Left ventricle myocardium inferior (tissue), 1 donor: ENCODE measurements at regions not wholly inside any gene's neighbourhood (a gene's known extent, or its start where the extent isn't known, plus 50 kb on each side); places are given as distances from the start of the nearest gene placed in this dataset.
"Not testable (repeated sequence)": the region's sequence is repeated elsewhere in the genome, so short reads cannot be mapped to it uniquely, and the experiment has no call there.

Experiments used
- DNase-seq: peaks from one replicate; pipeline ENCODE4 v3.0.0-alpha.2; 2020
- H3K27ac ChIP-seq: fragments of 200-600 bp; replicated peaks from 2 replicates; pipeline ENCODE4 v1.8.0; 2021
- H3K27me3 ChIP-seq: fragments of 200-600 bp; 2 replicates; pipeline ENCODE4 v1.8.0; 2021; ENCODE audit warnings: low read depth
- H3K36me3 ChIP-seq: fragments of 200-600 bp; 2 replicates; pipeline ENCODE4 v1.8.0; 2021
- H3K4me1 ChIP-seq: fragments of 200-600 bp; 2 replicates; pipeline ENCODE4 v1.8.0; 2021
- H3K4me3 ChIP-seq: fragments of 200-600 bp; 2 replicates; pipeline ENCODE4 v1.8.0; 2021; ENCODE audit warnings: mild to moderate bottlenecking, moderate library complexity
- H3K9me3 ChIP-seq: fragments of 200-600 bp; replicated peaks from 2 replicates; pipeline ENCODE4 v1.8.0; 2021
- intact Hi-C: fragments of 100-400 bp; cut with micrococcal nuclease; formaldehyde crosslinking; loops from one replicate; pipeline ENCODE4 v1.11.0; 2022
- TF ChIP-seq, protein P1 (sequence below): fragments of 200-600 bp; IDR thresholded peaks from 2 replicates; pipeline ENCODE4 v1.8.0; 2021; ENCODE audit warnings: antibody characterized with exemption, mild to moderate bottlenecking, borderline replicate concordance
- donor health status: DM: no; HTN: yes; CAD: no; lungs with severe emphysema.

DNA sequence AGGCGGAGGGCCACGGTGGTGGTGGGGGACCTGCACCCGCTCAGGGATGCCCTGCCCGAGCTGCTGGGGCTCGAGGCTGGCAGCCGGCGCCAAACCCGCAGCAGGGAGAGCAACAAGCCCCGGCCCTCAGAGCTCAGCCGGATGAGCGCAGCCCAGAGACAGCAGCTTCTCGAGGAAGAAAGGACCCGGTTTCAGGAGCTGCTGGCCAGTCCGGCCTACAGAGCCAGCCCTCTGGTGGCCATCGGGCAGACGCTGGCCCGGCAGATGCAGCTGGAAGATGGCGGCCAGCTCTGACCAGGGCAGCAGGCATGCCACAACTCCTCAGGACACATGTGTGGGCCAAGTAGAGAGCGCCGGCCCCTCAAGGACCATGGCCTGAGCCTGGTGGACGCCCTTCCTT lies 484.4 kb downstream of the TUBA3C start:
- DNase-seq, H3K4me1 ChIP-seq, H3K36me3 ChIP-seq, H3K27ac ChIP-seq, H3K4me3 ChIP-seq, intact Hi-C loops, H3K9me3 ChIP-seq, H3K27me3 ChIP-seq: not testable (repeated sequence)

DNA sequence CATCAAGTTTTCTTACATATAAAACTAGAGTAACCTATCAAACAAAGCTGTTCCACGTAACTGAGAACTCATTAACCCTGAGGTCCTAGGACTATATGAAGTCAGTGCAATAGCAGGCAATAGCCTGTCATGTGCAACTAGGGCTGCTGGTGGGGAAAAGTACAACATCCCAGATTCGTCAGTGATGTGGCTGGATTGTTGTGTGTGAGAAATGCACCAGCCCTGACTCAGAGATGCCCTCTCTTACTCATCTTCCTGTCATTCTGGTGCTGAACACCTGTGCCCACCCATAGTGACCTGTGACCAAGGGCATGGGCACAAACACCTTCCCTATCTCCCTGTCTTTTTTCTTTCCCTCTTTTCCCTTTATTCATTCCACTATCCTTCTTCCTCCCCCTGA lies 504.2 kb downstream of the TUBA3C start:
- H3K4me3 ChIP-seq, DNase-seq, H3K4me1 ChIP-seq, H3K36me3 ChIP-seq, H3K27ac ChIP-seq, H3K9me3 ChIP-seq, intact Hi-C loops, H3K27me3 ChIP-seq: not testable (repeated sequence)

DNA sequence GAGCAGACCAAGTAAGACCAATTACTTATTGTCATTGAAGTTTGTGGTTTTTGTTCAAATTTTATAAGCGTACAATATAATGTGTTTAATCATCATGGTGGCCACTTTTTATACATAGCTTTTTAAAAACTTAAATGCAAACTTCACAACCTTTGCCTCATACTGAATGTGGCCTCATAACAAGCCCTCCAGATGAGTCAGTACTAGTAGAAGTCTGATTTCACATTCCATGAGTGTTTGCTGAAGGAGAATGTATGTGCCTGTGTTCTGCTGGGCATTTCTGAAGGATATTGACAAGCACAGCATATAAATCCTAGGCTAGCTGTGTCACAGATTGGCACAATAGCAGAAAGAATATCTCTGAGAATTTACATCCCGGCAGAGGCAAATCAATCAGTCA lies 506.4 kb downstream of the TUBA3C start:
- intact Hi-C loops, H3K27ac ChIP-seq, DNase-seq, H3K9me3 ChIP-seq, H3K4me1 ChIP-seq, H3K4me3 ChIP-seq, H3K36me3 ChIP-seq, H3K27me3 ChIP-seq: not testable (repeated sequence)

DNA sequence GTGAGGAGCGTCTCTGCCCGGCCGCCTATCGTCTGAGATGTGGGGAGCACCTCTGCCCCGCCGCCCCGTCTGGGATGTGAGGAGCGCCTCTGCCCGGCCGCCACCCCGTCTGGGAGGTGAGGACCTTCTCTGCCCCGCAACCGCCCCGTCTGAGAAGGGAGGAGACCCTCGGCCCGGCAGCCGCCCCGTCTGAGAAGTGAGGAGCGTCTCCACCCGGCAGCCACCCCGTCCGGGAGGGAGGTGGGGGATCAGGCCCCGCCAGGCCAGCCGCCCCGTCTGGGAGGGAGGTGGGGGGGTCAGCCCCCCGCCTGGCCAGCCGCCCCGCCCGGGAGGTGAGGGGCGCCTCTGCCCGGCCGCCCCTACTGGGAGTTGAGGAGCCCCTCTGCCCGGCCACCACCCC lies 507.8 kb downstream of the TUBA3C start:
- H3K4me3 ChIP-seq, DNase-seq, H3K36me3 ChIP-seq, H3K27me3 ChIP-seq, intact Hi-C loops, H3K9me3 ChIP-seq, H3K27ac ChIP-seq, H3K4me1 ChIP-seq: not testable (repeated sequence)

DNA sequence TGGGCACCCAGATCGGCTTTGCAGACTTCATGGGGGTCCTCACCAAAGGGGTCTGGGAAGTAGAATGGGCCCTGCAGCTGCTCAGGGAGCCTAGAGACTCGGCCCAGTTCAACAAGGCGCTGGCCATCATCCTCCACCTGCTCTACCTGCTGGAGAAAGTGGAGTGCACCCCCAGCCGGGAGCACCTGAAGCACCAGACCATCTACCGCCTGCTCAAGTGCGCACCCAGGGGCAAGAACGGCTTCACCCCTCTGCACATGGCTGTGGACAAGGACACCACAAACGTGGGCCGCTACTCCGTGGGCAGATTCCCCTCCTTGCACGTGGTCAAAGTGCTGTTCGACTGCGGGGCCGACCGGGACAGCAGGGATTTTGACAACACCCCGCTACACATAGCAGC lies 515.0 kb downstream of the TUBA3C start:
- H3K4me3 ChIP-seq, intact Hi-C loops, DNase-seq, H3K4me1 ChIP-seq, H3K27me3 ChIP-seq, H3K36me3 ChIP-seq, H3K9me3 ChIP-seq, H3K27ac ChIP-seq: not testable (repeated sequence)

DNA sequence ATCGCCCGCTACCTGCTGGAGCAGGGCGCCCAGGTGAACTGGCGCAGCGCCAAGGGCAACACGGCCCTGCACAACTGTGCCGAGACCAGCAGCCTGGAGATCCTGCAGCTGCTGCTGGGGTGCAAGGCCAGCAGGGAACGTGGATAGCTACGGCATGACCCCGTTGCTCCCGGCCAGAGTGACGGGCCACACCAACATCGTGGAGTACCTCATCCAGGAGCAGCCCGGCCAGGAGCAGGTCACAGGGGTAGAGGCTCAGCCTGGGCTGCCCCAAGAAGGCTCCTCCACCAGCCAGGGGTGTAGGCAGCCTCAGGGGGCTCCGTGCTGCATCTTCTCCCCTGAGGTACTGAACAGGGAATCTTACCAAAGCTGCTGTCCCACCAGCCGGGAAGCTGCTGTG lies 515.9 kb downstream of the TUBA3C start:
- H3K27ac ChIP-seq, H3K27me3 ChIP-seq, H3K4me1 ChIP-seq, H3K9me3 ChIP-seq, H3K36me3 ChIP-seq, DNase-seq, intact Hi-C loops, H3K4me3 ChIP-seq: not testable (repeated sequence)

DNA sequence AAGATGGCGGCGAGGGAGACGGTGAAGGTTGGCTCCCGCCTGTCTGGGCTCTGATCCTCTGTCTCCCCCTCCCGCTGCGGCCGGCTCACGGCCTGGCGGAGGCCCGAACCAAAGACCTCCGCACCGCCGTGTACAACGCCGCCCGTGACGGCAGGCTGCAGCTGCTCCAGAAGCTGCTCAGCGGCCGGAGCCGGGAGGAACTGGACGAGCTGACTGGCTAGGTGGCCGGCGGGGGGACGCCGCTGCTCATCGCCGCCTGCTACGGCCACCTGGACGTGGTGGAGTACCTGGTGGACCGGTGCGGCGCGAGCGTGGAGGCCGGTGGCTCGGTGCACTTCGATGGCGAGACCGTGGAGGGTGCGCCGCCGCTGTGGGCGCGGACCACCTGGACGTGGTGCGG lies 516.5 kb downstream of the TUBA3C start:
- intact Hi-C loops, H3K36me3 ChIP-seq, H3K4me3 ChIP-seq, H3K9me3 ChIP-seq, H3K4me1 ChIP-seq, H3K27me3 ChIP-seq, DNase-seq, H3K27ac ChIP-seq: not testable (repeated sequence)

DNA sequence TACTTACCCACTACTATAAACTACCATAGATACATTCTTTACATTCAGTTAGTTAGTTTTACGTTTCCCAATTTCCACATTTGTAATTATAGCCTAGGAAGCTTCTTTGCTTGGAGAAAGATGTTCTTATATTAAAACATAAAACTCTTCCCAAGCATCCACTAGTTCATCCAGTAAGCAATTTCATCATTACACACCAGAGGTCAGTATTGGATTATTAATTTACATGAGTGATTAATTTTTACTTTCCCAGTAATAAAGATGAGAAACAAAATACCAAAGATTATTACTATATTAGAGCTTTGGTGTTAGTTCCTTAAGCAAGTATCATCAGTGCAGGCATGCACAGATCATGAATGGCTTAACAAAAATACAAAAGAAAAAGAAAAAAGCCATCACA lies 518.4 kb downstream of the TUBA3C start:
- H3K4me3 ChIP-seq, intact Hi-C loops, H3K27me3 ChIP-seq, H3K36me3 ChIP-seq, H3K9me3 ChIP-seq, DNase-seq, H3K4me1 ChIP-seq, H3K27ac ChIP-seq: not testable (repeated sequence)
- TF ChIP-seq, protein P1, sequence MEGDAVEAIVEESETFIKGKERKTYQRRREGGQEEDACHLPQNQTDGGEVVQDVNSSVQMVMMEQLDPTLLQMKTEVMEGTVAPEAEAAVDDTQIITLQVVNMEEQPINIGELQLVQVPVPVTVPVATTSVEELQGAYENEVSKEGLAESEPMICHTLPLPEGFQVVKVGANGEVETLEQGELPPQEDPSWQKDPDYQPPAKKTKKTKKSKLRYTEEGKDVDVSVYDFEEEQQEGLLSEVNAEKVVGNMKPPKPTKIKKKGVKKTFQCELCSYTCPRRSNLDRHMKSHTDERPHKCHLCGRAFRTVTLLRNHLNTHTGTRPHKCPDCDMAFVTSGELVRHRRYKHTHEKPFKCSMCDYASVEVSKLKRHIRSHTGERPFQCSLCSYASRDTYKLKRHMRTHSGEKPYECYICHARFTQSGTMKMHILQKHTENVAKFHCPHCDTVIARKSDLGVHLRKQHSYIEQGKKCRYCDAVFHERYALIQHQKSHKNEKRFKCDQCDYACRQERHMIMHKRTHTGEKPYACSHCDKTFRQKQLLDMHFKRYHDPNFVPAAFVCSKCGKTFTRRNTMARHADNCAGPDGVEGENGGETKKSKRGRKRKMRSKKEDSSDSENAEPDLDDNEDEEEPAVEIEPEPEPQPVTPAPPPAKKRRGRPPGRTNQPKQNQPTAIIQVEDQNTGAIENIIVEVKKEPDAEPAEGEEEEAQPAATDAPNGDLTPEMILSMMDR, result peak; percentile 42

DNA sequence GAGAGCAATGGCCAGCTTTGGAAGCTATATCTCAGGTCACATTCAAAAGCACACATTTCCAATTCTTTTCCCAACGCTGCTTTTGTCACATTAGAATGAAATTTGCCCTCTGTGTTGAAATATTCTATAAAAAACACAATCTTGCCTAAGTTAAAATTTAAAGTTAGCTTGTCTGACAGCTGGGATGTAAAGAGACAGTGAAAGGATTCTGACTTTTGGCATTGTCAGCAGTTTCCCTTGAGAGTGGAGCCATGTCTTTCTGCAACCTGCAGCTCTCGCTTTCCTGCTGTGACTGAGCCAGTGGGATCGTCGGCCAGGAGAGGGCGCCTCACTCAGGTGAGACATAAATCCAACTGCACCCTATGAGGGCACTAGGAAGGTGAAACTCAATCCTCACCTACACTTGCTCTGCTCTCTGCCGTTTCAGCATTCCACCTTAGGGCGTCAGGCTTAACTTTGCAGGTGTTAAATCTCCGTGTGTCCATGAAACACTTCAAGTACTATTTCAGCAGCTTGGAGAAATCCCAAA lies 537.9 kb downstream of the TUBA3C start:
- H3K4me1 ChIP-seq, H3K9me3 ChIP-seq, H3K4me3 ChIP-seq, DNase-seq, H3K27ac ChIP-seq, intact Hi-C loops, H3K36me3 ChIP-seq, H3K27me3 ChIP-seq: not testable (repeated sequence)
- TF ChIP-seq, protein P1, result peak; percentile 35

DNA sequence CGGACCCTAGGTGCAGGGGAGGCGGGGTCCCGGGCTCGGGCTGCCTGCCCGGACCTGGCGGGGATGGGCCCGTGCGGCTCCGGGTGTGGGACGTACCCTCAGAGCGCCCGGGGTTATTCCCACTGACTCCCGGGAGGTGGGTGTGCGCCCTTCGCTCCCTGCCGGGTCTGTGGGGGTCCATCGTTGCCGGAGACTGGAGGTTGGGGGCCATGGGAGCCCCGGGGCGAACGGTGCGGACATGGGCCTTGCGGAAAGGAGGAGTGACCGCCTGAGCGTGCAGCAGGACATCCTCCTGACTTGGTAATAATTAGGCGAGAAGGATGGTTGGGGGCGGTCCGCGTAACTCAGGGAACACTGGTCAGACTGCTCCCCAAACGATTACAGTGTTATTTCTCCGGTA lies 552.7 kb downstream of the TUBA3C start:
- H3K4me1 ChIP-seq, intact Hi-C loops, H3K27ac ChIP-seq, H3K36me3 ChIP-seq, H3K9me3 ChIP-seq, H3K4me3 ChIP-seq, H3K27me3 ChIP-seq, DNase-seq: not testable (repeated sequence)
